ENCODE measurements at regions not wholly inside any gene's neighbourhood (a gene's known extent, or its start where the extent isn't known, plus 50 kb on each side); places are given as distances from the start of the nearest gene placed in this dataset.

- no peak for ATAC-seq (replicated peaks in 1 of 4)
- no peak overlapping the region for H3K4me3 ChIP-seq (ENCODE audit: control insufficient read depth in 1 of 2, extremely low read depth in 1 of 2, low read length in 1 of 2)
- Mint-ChIP-seq H3K4me3 (no peak overlapping the region), H3K36me3 (no peaks in the 10 kb centered on the region), H3K9me3 (no peaks in the 10 kb centered on the region), H3K27me3 (no peaks in the 10 kb centered on the region), H3K27ac (no peak overlapping the region), H3K4me1 (no peaks in the 10 kb centered on the region)
- H3K36me3 ChIP-seq (ENCODE audit: control insufficient read depth in 2 of 2, extremely low read depth in 1 of 2, insufficient read depth in 1 of 2, low read length in 1 of 2) = no peaks in the 10 kb centered on the region
- CTCF ChIA-PET = no interaction called here
- no peaks in the 10 kb centered on the region for H3K4me1 ChIP-seq (ENCODE audit: control insufficient read depth in 1 of 2, extremely low read depth in 1 of 2, insufficient read depth in 2 of 2, low read length in 2 of 2)
- WGBS (ENCODE audit: insufficient coverage) = no CpG with 5 or more reads among the region's 4 CpGs
- H3K9me3 ChIP-seq = no peaks in the 10 kb centered on the region
- DNase-seq = no peak
- POLR2A ChIA-PET = no interaction called here
- H3K27ac ChIP-seq (ENCODE audit: low read length) = no peak overlapping the region
- no peaks in the 10 kb centered on the region for H3K27me3 ChIP-seq (replicated peaks in 1 of 2; ENCODE audit: control insufficient read depth in 2 of 2, extremely low read depth in 1 of 2, insufficient read depth in 2 of 2, low read length in 1 of 2)
Measured at GRCh38 chr14:81982046-81982445, 448.4 kb upstream of the SEL1L start.

GRCh38 chr14:81986005-81986404 is 452.4 kb upstream of the SEL1L start:
- Mint-ChIP-seq H3K4me1 (no peaks in the 10 kb centered on the region), H3K9me3 (no peaks in the 10 kb centered on the region), H3K27ac (no peak overlapping the region), H3K4me3 (no peak overlapping the region), H3K36me3 (no peaks in the 10 kb centered on the region), H3K27me3 (peaks cover 0 to 3% of the 10 kb centered on the region in 2 donors)
- H3K4me3 ChIP-seq (ENCODE audit: control insufficient read depth in 1 of 2, extremely low read depth in 1 of 2, low read length in 1 of 2) = no peak overlapping the region
- ChIA-PET POLR2A (no interaction called here), CTCF (no interaction called here)
- H3K27me3 ChIP-seq (replicated peaks in 1 of 2; ENCODE audit: control insufficient read depth in 2 of 2, extremely low read depth in 1 of 2, insufficient read depth in 2 of 2, low read length in 1 of 2) = no peaks in the 10 kb centered on the region
- DNase-seq (no peak), ATAC-seq (replicated peaks in 1 of 4) (no peak)
- no peak overlapping the region for H3K27ac ChIP-seq (ENCODE audit: low read length)
- no peaks in the 10 kb centered on the region for H3K36me3 ChIP-seq (ENCODE audit: control insufficient read depth in 2 of 2, extremely low read depth in 1 of 2, insufficient read depth in 1 of 2, low read length in 1 of 2)
- H3K9me3 ChIP-seq = no peaks in the 10 kb centered on the region
- no peaks in the 10 kb centered on the region for H3K4me1 ChIP-seq (ENCODE audit: control insufficient read depth in 1 of 2, extremely low read depth in 1 of 2, insufficient read depth in 2 of 2, low read length in 2 of 2)

GRCh38 chr14:81989211-81989610 is 455.6 kb upstream of the SEL1L start:
- H3K4me3 ChIP-seq (ENCODE audit: control insufficient read depth in 1 of 2, extremely low read depth in 1 of 2, low read length in 1 of 2) = no peak overlapping the region
- no peaks in the 10 kb centered on the region for H3K4me1 ChIP-seq (ENCODE audit: control insufficient read depth in 1 of 2, extremely low read depth in 1 of 2, insufficient read depth in 2 of 2, low read length in 2 of 2)
- no peaks in the 10 kb centered on the region for H3K27me3 ChIP-seq (replicated peaks in 1 of 2; ENCODE audit: control insufficient read depth in 2 of 2, extremely low read depth in 1 of 2, insufficient read depth in 2 of 2, low read length in 1 of 2)
- no CpG with 5 or more reads among the region's 3 CpGs for WGBS (ENCODE audit: insufficient coverage)
- Mint-ChIP-seq H3K36me3 (no peaks in the 10 kb centered on the region), H3K9me3 (no peaks in the 10 kb centered on the region), H3K4me1 (no peaks in the 10 kb centered on the region), H3K27me3 (peaks cover 0 to 3% of the 10 kb centered on the region in 2 donors), H3K27ac (no peak overlapping the region), H3K4me3 (no peak overlapping the region)
- ChIA-PET POLR2A (no interaction called here), CTCF (interaction anchor here in 1 of 2 donors (1.1 kb wide), 1 partner anchor 15 kb away, joined by 3 read pairs; no protein-coding TSS in a partner anchor)
- no peaks in the 10 kb centered on the region for H3K9me3 ChIP-seq
- H3K27ac ChIP-seq (ENCODE audit: low read length) = no peak overlapping the region
- no peak for DNase-seq
- H3K36me3 ChIP-seq (ENCODE audit: control insufficient read depth in 2 of 2, extremely low read depth in 1 of 2, insufficient read depth in 1 of 2, low read length in 1 of 2) = no peaks in the 10 kb centered on the region
- ATAC-seq (replicated peaks in 1 of 4) = no peak

- WGBS (ENCODE audit: insufficient coverage) = 20% methylated on average over 1 of the region's 7 CpGs
- Histone ChIP-seq H3K4me1 (ENCODE audit: control insufficient read depth in 1 of 2, extremely low read depth in 1 of 2, insufficient read depth in 2 of 2, low read length in 2 of 2) (no peaks in the 10 kb centered on the region), H3K36me3 (ENCODE audit: control insufficient read depth in 2 of 2, extremely low read depth in 1 of 2, insufficient read depth in 1 of 2, low read length in 1 of 2) (no peaks in the 10 kb centered on the region), H3K27me3 (replicated peaks in 1 of 2; ENCODE audit: control insufficient read depth in 2 of 2, extremely low read depth in 1 of 2, insufficient read depth in 2 of 2, low read length in 1 of 2) (no peaks in the 10 kb centered on the region), H3K4me3 (ENCODE audit: control insufficient read depth in 1 of 2, extremely low read depth in 1 of 2, low read length in 1 of 2) (no peak overlapping the region), H3K27ac (ENCODE audit: low read length) (no peak overlapping the region), H3K9me3 (no peaks in the 10 kb centered on the region)
- ChIA-PET CTCF (interaction anchor here (0.7 to 1.4 kb wide), 4 partner anchors 9 to 21 kb away, joined by 3 to 5 read pairs (median 4); no protein-coding TSS in a partner anchor), POLR2A (no interaction called here)
- no peaks in the 10 kb centered on the region for H3K4me1 Mint-ChIP-seq
- ATAC-seq (replicated peaks in 1 of 4) = no peak
- no peak overlapping the region for H3K27ac Mint-ChIP-seq
- no peak overlapping the region for H3K4me3 Mint-ChIP-seq
- H3K36me3 Mint-ChIP-seq = no peaks in the 10 kb centered on the region
- DNase-seq = peak in 11 of 35 experiments; percentile 1 to 51 (median 9)
- H3K27me3 Mint-ChIP-seq = peaks cover 0 to 3% of the 10 kb centered on the region in 2 donors
- no peaks in the 10 kb centered on the region for H3K9me3 Mint-ChIP-seq
Measured at GRCh38 chr14:81990312-81990761, 456.7 kb upstream of the SEL1L start.

- DNase-seq (no peak), ATAC-seq (replicated peaks in 1 of 4) (no peak)
- ChIA-PET POLR2A (no interaction called here), CTCF (interaction anchor here in 1 of 2 donors (0.9 to 1.1 kb wide), 2 partner anchors 9 to 36 kb away, joined by 3 to 5 read pairs; no protein-coding TSS in a partner anchor)
- Mint-ChIP-seq H3K36me3 (no peaks in the 10 kb centered on the region), H3K27me3 (peaks cover 0 to 3% of the 10 kb centered on the region in 2 donors), H3K27ac (no peak overlapping the region), H3K9me3 (no peaks in the 10 kb centered on the region), H3K4me1 (no peaks in the 10 kb centered on the region), H3K4me3 (no peak overlapping the region)
- Histone ChIP-seq H3K27me3 (replicated peaks in 1 of 2; ENCODE audit: control insufficient read depth in 2 of 2, extremely low read depth in 1 of 2, insufficient read depth in 2 of 2, low read length in 1 of 2) (no peaks in the 10 kb centered on the region), H3K27ac (ENCODE audit: low read length) (no peak overlapping the region), H3K4me3 (ENCODE audit: control insufficient read depth in 1 of 2, extremely low read depth in 1 of 2, low read length in 1 of 2) (no peak overlapping the region), H3K4me1 (ENCODE audit: control insufficient read depth in 1 of 2, extremely low read depth in 1 of 2, insufficient read depth in 2 of 2, low read length in 2 of 2) (no peaks in the 10 kb centered on the region), H3K9me3 (no peaks in the 10 kb centered on the region), H3K36me3 (ENCODE audit: control insufficient read depth in 2 of 2, extremely low read depth in 1 of 2, insufficient read depth in 1 of 2, low read length in 1 of 2) (no peaks in the 10 kb centered on the region)
- no CpG with 5 or more reads among the region's 1 CpG for WGBS (ENCODE audit: insufficient coverage)
Measured at GRCh38 chr14:81991998-81992397, 458.3 kb upstream of the SEL1L start.

GRCh38 chr14:81993432-81993831 is 459.8 kb upstream of the SEL1L start:
- ChIA-PET CTCF (no interaction called here), POLR2A (no interaction called here)
- Mint-ChIP-seq H3K36me3 (no peaks in the 10 kb centered on the region), H3K4me1 (no peaks in the 10 kb centered on the region), H3K27ac (no peak overlapping the region), H3K4me3 (no peak overlapping the region), H3K27me3 (peaks cover 0 to 1% of the 10 kb centered on the region in 2 donors), H3K9me3 (peaks cover 0 to 4% (median 0%) of the 10 kb centered on the region in 3 donors)
- ATAC-seq (replicated peaks in 1 of 4) (no peak), DNase-seq (no peak)
- Histone ChIP-seq H3K4me3 (ENCODE audit: control insufficient read depth in 1 of 2, extremely low read depth in 1 of 2, low read length in 1 of 2) (no peak overlapping the region), H3K9me3 (no peaks in the 10 kb centered on the region), H3K27ac (ENCODE audit: low read length) (no peak overlapping the region), H3K27me3 (replicated peaks in 1 of 2; ENCODE audit: control insufficient read depth in 2 of 2, extremely low read depth in 1 of 2, insufficient read depth in 2 of 2, low read length in 1 of 2) (no peaks in the 10 kb centered on the region), H3K36me3 (ENCODE audit: control insufficient read depth in 2 of 2, extremely low read depth in 1 of 2, insufficient read depth in 1 of 2, low read length in 1 of 2) (no peaks in the 10 kb centered on the region), H3K4me1 (ENCODE audit: control insufficient read depth in 1 of 2, extremely low read depth in 1 of 2, insufficient read depth in 2 of 2, low read length in 2 of 2) (no peaks in the 10 kb centered on the region)
- 67% methylated on average over 1 of the region's 3 CpGs for WGBS (ENCODE audit: insufficient coverage)

- no peak overlapping the region for H3K27ac Mint-ChIP-seq
- no peaks in the 10 kb centered on the region for H3K36me3 ChIP-seq (ENCODE audit: control insufficient read depth in 2 of 2, extremely low read depth in 1 of 2, insufficient read depth in 1 of 2, low read length in 1 of 2)
- H3K27me3 ChIP-seq (replicated peaks in 1 of 2; ENCODE audit: control insufficient read depth in 2 of 2, extremely low read depth in 1 of 2, insufficient read depth in 2 of 2, low read length in 1 of 2) = no peaks in the 10 kb centered on the region
- no CpG with 5 or more reads among the region's 1 CpG for WGBS (ENCODE audit: insufficient coverage)
- no peaks in the 10 kb centered on the region for H3K9me3 ChIP-seq
- ATAC-seq (replicated peaks in 1 of 4) = no peak
- H3K4me3 Mint-ChIP-seq = no peak overlapping the region
- CTCF ChIA-PET = interaction anchor here in 1 of 2 donors (0.7 kb wide), 1 partner anchor 1475 kb away, joined by 5 read pairs; no protein-coding TSS in a partner anchor
- no peak for DNase-seq
- H3K36me3 Mint-ChIP-seq = no peaks in the 10 kb centered on the region
- no peaks in the 10 kb centered on the region for H3K27me3 Mint-ChIP-seq
- POLR2A ChIA-PET = no interaction called here
- no peak overlapping the region for H3K4me3 ChIP-seq (ENCODE audit: control insufficient read depth in 1 of 2, extremely low read depth in 1 of 2, low read length in 1 of 2)
- peaks cover 9 to 19% (median 10%) of the 10 kb centered on the region in 3 donors for H3K9me3 Mint-ChIP-seq
- no peaks in the 10 kb centered on the region for H3K4me1 Mint-ChIP-seq
- H3K4me1 ChIP-seq (ENCODE audit: control insufficient read depth in 1 of 2, extremely low read depth in 1 of 2, insufficient read depth in 2 of 2, low read length in 2 of 2) = no peaks in the 10 kb centered on the region
- H3K27ac ChIP-seq (ENCODE audit: low read length) = no peak overlapping the region
Measured at GRCh38 chr14:82003426-82003825, 469.8 kb upstream of the SEL1L start.
